ENCODE measurements at regions not wholly inside any gene's neighbourhood (a gene's known extent, or its start where the extent isn't known, plus 50 kb on each side); places are given as distances from the start of the nearest gene placed in this dataset.

DNA sequence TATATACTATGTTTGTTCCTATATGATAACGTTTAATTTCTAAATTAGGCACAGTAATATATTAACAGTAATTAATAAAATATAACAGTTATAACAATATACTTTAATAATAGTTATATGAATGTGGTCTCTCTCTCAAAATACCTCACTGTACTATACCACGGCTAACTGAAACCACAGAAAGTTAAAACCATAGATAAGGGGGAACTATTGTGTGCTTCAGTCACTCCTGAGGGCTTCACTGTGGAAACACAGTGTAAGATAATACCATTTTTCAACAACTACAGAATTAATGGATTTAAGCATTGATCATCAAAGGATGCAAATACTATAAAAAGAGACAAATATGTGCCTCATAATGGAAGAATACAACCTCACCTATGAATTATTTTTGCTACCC lies 266.4 kb upstream of the RGS6 start:
- in situ Hi-C loops (cut with HindIII; ENCODE audit: low sequenced_read_pairs), result no loop called here
- TF ChIP-seq CTCF (IDR thresholded peaks at IDR 0.05; ENCODE audit: low read depth, low read length), result no peak
- H3K4me3 ChIP-seq (ENCODE audit: low read depth, low read length), result no peak overlapping the region
- no peak for DNase-seq (ENCODE audit: low read depth, low spot score)

DNA sequence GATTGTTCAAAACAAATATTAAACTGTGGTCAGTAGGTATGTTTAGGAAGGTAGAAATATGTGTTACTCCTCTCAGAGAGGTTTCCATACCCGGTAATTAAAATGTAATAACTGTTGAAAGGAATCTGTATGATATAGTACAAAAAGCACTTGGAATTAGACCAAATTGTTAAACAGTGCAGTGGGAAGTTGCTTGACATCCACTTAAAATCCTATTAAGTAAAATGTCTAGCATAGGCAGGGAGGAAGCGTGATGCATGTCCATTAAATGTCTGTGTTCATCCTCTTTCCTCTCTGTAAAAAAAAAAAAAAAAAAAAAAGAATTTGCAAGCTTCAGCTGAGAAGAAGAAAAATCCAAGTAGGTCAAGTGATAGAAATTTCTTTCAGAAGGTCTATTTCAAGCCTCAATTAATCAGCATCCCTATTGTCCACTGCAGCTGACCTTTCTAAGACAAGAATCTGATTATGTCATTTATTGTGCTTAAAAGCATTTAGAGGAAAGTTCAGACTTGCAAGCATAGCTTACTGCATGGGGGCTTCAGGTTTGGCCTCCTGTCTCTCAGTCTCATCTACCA lies 265.6 kb upstream of the RGS6 start:
- no peak overlapping the region for H3K4me3 ChIP-seq (ENCODE audit: low read depth, low read length)
- no peak for TF ChIP-seq CTCF (IDR thresholded peaks at IDR 0.05; ENCODE audit: low read depth, low read length)
- in situ Hi-C loops (cut with HindIII; ENCODE audit: low sequenced_read_pairs), result no loop called here
- DNase-seq (ENCODE audit: low read depth, low spot score), result no peak

GRCh38 chr14:71668186-71668912 lies 263.9 kb upstream of the RGS6 start:
- H3K4me3 ChIP-seq (ENCODE audit: low read depth, low read length), result no peak overlapping the region
- no peak for TF ChIP-seq CTCF (IDR thresholded peaks at IDR 0.05; ENCODE audit: low read depth, low read length)
- in situ Hi-C loops (cut with HindIII; ENCODE audit: low sequenced_read_pairs), result no loop called here
- DNase-seq (ENCODE audit: low read depth, low spot score), result no peak

GRCh38 chr14:71672596-71672995 lies 259.6 kb upstream of the RGS6 start:
- in situ Hi-C loops (cut with HindIII; ENCODE audit: low sequenced_read_pairs), result no loop called here
- H3K4me3 ChIP-seq (ENCODE audit: low read depth, low read length), result no peak overlapping the region
- DNase-seq (ENCODE audit: low read depth, low spot score), result no peak
- no peak for TF ChIP-seq CTCF (IDR thresholded peaks at IDR 0.05; ENCODE audit: low read depth, low read length)

GRCh38 chr14:71675126-71675899 lies 256.9 kb upstream of the RGS6 start:
- in situ Hi-C loops (cut with HindIII; ENCODE audit: low sequenced_read_pairs), result no loop called here
- TF ChIP-seq CTCF (IDR thresholded peaks at IDR 0.05; ENCODE audit: low read depth, low read length), result no peak

GRCh38 chr14:71675900-71676287 lies 256.3 kb upstream of the RGS6 start:
- in situ Hi-C loops (cut with HindIII; ENCODE audit: low sequenced_read_pairs), result no loop called here

More at GRCh38 chr14:71675126-71675899, 256.9 kb upstream of the RGS6 start:
- no peak overlapping the region for H3K4me3 ChIP-seq (ENCODE audit: low read depth, low read length)
- DNase-seq (ENCODE audit: low read depth, low spot score), result no peak

More at GRCh38 chr14:71675900-71676287, 256.3 kb upstream of the RGS6 start:
- no peak for DNase-seq (ENCODE audit: low read depth, low spot score)
- no peak for TF ChIP-seq CTCF (IDR thresholded peaks at IDR 0.05; ENCODE audit: low read depth, low read length)
- no peak overlapping the region for H3K4me3 ChIP-seq (ENCODE audit: low read depth, low read length)

Measured in astrocyte of the spinal cord (primary cell).